ENCODE measurements at regions not wholly inside any gene's neighbourhood (a gene's known extent, or its start where the extent isn't known, plus 50 kb on each side); places are given as distances from the start of the nearest gene placed in this dataset.
A peak's percentile ranks its signal among the peaks of the same experiment; 100 is the strongest.

DNA sequence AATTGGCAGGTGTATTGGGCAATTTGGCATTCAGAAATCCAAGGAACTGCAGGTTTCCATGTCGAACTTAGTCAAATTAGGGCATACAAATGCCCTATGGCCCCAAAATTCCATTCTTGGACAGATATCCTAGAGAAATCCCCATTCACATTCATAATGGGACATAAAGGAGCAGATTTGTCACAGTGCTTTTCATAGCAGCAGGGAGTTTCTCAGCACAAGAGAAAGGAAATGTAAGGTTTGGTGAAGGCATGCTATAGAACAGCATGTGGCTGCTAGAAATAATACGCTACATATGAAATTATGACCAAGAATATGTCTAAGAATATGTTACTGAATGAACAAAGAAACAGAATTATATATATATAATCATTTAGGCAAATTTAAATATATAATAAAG is 437.5 kb upstream of the BOD1L1 start:
- DNase-seq = no peak

DNA sequence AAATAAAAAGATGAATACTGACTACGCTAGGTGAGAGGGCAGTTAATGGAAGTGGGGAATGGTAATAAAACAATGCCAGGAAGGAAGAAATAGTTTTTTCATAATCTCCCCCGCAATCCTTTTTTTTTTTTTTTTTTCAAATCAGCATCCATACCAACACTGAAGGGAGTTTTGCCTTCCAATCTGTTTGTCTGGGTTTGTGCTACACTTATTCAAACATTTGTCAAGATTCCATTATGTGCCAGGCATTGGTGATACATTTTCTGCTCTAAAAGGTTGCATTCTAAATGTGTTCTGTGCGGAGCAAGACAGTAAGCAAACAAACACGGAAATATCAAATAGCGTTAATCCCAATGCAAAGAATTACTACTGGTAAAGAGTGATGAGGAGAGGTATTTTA is 437.9 kb upstream of the BOD1L1 start:
- DNase-seq = no peak

DNA sequence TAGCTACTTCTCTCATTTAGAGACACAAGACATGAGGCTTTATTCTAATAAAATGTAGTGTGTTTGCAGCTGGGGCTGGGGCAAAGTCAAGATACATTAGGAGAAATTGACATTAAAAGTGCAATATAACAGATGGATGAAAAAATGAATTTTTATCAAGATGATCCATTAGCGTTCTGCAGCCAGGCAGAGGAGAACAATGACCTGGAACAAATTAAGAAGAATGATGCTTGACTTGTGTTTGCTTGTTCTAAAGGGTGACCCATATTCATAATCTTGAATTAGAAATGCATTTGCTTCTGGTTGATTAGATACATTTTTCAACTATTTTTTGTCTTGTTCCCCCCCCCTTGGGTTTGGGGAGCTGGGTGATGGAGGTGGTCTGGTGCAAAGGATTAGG is 439.5 kb upstream of the BOD1L1 start:
- DNase-seq = no peak

DNA sequence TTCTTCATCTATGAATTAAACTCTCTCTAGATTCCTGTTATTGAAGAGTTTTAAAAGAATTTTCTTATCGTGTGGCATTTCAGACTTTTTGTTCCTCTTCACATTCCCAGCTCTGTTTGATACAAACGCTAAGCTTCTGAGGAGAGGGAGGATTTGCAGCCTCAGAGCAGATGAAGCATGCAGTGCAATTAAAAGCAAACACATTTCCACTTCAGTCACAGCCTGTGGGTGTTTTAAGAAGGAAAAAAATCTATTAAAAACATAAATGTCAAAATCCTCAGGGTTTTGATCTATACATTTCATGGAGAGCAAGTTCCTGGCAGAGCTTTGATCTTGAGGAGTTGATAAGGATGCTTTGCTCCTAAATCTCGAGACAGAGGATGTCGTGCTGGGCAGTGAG is 442.4 kb upstream of the BOD1L1 start:
- no peak for DNase-seq

DNA sequence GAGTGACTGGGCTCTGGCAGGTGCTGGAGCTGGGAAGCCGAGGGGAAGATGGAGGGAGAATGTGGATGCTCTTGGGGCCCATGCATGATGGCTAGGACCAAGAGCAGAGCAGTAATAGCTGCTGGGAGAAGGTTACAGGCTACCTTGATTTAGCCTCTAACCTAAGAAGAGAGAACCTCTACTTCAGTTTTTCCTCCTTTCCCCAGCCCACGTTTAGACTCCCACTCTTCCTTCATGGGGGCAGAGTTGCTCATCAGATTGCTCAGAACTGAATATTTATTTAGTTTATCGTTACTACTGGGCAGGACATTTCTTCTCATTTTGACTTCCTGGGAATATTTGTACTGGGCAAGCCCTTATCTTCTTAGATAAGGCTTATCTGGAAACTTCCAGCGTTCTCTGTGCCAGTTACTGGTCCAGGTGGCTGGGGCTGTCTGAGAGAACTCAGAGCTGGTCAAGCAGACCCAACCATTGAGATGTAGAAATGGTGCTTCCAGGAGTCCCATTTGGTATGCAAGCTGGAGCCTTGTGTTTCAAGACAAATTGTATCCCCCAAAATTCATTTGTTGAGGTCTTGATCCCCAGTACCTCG is 442.9 kb upstream of the BOD1L1 start:
- no peak for DNase-seq

DNA sequence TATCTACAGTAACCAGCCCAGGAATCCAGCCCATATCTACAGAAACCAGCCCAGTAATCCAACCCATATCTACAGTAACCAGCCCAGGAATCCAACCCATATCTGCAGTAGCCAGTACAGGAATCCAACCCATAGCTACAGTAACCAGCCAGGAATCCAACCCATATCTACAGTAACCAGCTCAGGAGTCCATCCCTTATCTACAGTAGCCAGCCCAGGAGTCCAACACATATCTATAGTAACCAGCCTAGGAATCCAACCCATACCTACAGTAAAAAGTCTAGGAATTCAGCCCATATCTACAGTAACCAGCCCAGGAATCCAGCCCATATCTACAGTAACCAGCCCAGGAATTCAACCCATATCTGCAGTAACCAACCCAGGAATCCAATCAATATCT is 445.0 kb upstream of the BOD1L1 start:
- DNase-seq = no peak

DNA sequence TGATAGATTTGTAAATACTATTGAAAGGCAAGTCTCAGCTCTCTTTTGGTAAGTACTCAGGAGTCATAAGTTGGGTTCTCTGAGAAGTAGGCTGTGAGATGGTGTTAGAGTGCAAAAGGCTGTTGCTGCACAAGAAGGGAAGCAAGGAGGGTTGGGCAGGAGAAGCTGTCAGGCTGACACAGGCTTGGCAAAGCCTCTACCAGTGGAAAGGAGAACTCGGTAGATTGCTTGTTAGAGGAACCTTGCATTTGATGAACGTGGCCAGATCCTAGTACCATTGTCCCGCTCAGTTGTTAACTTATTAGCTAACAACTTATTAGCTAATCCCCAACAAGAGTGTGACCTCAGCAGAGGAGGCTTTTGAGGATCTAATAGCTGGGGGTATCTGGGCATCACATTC is 449.3 kb upstream of the BOD1L1 start:
- no peak for DNase-seq

DNA sequence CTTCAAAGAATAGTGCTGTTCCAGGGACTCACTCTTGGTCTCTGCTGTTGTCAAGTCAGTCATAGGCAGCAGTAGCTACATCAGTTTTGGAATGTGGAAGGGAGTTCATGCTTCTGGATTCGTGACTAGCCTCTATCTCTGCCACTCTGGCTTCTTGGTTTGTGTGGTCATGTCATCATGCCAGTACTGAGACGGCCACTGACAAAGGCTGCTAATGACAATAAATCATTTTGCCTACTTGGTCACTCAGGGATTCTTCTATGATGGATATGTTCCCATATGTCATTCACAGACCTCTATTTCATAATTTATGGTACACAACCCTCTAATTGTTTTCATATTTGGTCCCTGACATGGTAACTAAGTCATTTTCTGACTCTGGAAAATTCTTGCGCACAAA is 450.8 kb upstream of the BOD1L1 start:
- no peak for DNase-seq

DNA sequence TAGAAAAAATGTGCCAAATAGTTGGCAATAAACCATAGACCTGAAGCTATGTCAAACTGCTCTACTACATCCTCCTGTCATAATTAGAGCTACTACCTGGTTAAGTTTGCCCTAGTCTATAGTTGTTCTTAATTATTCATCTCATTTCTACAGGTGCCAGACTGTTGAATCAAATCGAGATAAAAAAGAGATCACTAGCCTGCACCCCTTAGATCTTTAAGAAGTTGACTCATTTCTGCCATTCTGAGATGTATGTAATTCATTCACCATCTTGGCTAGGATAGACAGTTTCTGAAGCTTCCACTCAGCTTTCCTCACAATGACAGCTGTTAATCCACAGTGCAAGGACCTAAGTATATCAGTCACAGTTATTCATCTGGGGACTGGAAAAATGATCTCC is 452.1 kb upstream of the BOD1L1 start:
- DNase-seq = no peak

DNA sequence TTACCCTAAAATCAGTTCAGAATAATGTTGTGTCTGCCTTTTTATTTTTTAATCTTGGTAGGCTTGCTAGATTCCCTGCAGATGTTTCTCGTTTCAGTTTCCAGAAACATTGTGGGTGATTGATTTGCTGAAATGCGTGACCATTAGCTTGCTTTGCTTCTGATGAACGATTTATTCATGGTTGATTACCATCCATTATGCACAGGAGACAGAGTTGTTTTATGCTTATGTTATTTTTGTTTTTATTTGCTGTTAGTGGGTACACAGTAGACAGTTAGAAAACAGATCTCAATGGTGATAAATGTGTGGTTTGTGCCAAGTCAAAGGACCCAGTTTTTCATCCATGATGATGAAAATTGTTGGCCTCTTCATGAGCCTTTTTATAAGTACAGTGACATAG is 455.6 kb upstream of the BOD1L1 start:
- DNase-seq = no peak

DNA sequence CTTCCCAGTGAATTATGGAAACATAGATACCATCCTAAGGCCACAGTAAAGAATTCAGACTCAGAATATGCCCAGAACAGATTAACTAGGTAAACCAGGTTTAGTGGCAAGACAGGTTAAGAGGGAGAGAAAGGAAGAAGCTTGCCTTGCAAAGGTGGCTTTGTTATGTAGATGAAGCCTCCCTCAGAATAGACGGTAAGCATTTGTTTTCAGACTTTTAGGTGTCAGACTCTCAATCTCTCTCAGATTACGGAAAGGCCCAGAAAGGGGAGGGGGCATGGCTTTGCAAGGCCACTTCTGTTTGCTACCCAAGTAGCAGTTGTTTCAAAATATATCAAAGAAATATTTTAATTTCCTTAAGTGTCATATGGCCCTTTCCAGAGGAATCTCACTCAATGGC is 457.1 kb upstream of the BOD1L1 start:
- no peak for DNase-seq

DNA sequence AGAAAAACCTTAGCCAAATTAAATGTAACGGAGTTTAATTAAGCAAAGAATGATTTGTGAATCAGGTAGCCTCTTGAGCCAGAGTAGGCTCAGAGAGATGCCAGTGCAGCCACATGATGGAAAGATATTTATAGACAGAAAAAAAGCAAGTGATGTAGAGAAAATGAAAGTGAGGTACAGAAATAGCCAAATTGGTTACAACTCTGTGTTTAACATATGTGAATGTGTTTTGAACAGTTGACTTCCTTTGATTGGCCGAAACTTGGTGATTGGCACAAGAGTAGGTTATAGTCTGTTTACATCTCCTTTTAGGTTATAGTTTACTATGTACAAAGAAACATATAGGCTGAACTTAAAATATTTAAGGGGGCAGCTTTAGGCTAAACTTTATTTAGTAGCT is 459.9 kb upstream of the BOD1L1 start:
- DNase-seq = no peak

DNA sequence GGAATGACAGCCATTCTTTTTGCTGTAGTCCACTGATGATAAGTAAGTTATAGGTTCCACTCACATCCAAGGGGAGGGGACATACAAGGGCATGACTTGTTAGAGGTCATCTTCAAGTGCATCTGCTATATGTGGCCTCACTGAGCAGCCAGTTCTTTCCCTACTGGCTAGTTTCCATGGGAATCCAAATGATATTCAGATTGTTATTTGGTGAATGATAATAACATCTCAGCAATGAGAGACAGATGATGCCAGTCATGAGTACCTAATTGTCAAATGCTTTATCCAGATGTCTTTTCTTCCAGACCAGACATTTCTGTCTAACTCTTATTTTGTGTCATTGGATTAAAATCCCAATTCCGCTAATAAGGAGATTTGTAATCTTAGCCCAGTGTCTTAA is 460.4 kb upstream of the BOD1L1 start:
- DNase-seq = no peak

DNA sequence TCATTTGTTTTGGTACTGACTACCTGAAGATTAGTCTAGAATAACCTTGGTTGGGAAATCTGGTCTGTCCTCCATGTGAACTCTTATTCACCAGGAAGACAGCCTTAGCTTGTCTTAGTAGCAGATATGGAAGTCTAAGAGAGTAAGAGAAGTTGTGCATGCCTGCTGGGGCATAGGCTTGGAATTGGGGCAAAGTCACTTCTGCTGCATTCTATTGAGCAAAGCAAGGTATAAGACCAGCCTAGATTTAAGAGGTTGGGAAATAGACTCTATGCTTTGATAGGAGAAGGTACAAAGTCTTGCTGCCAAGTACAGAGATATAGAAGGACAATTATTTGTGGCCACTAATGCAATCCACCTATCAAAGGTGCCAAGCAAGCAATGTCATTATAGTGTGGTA is 464.0 kb upstream of the BOD1L1 start:
- no peak for DNase-seq

DNA sequence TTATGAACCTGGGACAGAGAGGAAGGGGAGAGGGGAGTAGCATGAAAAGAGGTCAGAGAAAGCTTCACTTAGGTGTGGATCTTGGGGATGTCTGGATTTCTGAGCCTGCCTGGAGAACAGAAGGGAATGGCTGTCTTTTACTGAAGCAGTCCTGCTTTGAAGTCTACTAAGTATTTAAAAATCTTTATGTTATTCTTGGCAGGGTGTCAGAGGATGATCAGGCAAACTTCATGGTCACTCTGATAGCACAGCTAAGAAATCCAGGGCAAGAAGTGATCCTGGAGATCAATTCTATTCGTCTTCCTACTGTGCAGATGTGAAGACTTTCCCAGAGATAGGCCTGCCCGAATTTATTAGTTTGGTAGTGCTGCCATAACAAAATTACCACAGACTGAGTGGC is 464.4 kb upstream of the BOD1L1 start:
- no peak for DNase-seq

DNA sequence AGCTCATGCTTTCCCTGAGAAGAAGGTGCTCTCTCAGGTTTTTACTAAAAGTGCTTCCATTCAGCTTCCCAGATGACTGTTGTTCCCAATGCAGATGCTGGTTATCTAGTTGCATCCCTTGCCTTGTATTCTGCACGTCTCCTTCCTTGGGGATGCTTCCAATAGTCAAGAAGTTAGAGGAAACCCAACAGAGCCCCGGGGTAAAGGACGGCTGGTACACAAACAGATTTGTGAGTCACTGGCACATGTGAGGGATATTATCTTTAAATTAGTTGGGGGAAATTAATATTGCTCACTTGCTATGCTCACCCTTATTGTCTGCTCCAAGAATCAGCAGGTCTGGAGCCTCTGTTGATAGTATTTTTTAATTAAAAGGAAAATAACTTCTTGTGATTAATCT is 465.2 kb upstream of the BOD1L1 start:
- DNase-seq = peak; percentile 13

DNA sequence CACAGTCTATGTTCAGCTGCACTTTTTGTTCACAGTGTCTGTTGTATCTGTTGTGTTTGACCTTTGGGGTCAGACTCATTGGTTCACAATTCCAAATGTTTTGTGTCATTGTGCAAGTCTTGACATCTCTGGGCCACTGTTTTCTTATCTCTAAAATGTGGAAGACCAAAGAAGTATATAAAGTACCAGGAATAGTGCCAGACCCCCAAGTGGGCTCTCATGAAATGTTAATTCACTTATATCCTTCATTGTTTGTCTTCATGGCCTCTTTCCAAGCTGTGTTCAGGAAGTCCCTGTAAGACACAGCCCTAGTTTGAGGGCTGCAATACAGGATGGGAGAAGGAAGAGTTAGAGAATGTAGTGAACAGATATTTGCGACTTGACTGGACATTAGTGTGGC is 468.3 kb upstream of the BOD1L1 start:
- no peak for DNase-seq

DNA sequence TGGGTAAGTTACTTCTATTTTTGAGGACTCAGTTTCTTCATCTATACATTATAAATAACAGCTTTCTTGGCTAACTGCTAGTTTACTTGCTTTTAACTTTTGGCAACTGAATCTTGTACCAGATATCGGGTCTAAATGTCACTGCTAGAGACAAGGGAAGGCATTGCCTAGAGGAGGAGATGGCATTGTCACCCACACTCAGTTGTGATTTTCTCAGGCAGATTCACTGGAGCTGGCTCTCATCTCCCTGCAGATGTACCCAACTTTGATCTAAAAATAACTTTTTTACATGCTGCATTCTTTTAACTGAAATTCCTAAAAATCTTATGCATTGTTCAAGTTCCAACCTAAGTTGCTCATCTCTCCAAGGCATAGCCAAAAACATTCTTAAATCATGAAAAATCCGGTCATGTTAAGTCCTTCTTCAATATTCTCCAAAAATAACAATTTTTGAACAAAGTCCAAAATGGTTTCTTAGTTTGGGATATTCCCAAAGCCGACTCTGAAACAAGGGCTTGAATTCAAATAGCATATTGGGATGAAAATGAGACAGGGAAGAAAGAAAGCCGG is 469.0 kb upstream of the BOD1L1 start:
- no peak for DNase-seq

DNA sequence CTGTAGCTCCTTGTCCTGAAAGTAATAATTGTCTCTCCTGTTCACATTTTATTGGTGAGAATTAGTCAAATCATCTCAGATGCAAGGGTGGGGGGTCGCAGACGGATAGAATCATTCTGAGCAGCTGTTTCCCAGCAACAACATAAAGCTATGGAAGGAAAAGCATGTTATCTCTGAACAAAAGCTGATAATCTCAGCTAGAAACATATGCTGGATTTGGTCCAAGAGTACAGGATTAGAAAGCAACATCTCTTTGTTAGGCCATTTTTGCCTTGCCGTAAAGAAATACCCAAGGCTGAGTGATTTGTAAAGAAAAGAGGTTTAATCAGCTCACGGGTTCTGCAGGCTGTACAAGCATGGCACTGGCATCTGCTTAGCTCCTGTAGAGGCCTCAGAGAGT is 472.8 kb upstream of the BOD1L1 start:
- DNase-seq = no peak

DNA sequence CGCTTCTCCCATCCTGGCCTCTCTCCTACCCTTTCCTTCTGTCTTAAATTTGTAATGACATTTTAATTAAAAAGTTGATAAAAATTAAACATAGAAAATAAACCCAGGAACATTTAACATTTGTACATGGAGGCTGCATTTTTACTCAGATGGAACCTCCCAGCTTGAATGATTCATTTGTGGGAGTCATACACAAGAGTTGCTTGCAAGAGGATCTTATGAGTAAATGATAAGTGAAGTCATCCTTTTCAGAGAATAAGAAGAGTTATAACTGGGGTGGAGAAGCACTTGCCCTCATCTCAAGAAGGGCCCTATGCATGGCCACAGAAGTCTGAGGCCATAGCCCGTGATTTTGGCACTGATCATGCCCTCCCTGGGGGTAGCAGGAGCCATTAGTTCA is 482.9 kb upstream of the BOD1L1 start:
- peak; percentile 16 for DNase-seq

DNA sequence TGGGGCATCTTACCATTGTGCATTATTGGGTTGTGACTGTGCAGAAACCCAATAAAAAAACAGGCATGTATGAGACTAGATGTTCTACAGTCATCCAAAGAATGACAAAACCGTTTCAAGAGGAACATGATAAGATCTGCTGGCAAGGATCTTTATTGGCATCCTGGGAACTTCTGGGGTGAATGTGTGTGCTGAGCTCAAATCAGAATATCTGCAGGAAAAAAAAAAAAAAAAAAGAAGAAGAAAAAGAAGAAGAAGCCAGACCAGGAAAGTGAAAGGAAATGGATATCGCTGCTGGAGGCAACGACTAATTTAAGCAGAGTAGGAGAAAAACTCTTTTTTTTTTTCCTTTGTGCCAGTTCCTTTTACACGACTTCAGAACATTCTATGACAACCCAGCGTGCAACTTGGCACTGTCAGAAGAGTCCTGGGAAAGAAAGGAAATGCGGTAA is 484.2 kb upstream of the BOD1L1 start:
- DNase-seq = peak; percentile 94

DNA sequence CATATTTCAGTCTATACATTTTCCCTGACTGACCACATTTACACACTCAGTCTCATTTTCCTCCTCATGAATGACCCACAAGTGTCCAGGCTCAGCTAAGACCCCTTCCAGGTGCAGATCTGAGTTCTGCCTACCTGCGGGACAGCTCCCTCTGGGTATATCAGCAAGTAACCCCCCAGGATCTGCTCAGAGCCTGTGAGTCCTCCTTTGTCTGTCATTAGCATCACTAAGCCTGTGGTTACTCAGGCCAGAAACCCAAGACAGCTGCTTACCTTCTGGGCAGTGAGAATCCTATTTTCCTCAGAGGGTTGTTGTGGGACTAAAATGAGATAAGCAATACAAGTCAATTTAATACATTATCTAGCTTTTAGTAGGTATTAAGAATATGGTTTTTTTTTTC is 487.6 kb upstream of the BOD1L1 start:
- DNase-seq = no peak

DNA sequence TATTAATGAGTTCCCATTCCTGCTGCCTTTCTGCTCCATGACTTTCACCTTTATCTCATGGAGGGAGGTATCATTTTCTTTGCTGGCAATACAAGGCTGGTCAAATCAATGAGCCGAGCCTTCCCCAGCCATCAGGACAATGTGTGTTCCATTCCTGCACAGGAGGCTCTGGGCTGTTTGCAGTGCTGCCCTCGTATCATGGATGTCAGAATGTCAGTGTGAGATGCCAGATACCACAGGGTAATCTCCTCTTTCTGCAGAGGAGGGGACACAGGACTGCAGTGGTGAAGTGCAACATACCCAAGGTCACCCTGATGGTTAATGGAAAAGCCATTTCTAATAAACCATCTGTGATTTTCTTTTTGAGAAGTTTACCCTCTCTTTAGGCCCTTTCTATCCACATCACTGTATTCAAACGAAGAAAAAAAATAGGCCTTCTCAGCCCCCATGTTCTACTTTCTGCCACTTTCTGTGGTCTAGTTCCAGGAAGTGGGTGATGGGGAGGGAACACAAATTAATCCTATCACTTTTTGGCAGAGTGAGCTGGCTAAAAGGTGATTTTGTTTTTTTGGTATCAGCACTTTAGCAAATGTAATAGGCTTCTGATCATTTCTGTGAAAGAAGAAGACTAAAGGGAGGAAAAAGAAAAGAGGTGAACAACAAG is 490.2 kb upstream of the BOD1L1 start:
- DNase-seq = no peak

DNA sequence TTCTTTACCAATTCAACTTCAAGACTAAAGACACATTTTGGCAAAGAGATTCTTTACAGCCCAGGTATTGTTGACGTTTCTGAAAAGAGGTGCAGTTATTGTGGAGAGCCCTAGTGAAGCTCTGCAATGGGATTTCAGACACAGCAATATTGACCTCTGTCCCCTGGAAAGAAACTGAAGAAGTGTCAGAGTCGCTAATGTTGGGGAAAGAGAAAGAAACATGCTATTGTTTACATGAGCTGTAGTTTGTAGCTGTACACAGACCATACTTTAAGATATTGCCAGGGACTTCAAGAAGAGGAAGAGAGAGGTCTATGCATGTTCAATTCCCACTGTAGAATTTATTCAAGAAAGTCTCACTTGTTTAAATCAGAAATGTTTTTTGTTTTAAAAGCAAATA is 497.3 kb upstream of the BOD1L1 start:
- DNase-seq = no peak
